HCT116 (cell line): ENCODE measurements at regions not wholly inside any gene's neighbourhood (a gene's known extent, or its start where the extent isn't known, plus 50 kb on each side); places are given as distances from the start of the nearest gene placed in this dataset.

Experiments used
- ATAC-seq: fragments of 200-7000 bp; cut with Tn5 transposase; 2 replicates; pipeline ENCODE4 v1.9.1; 2020; ENCODE audit warnings: mild to moderate bottlenecking, moderate library complexity
- BruUV-seq: library from RNA; stranded (reverse); fragments of 400-500 nt; replicated peaks from 2 replicates; lab custom pipeline; 2021; lab: Mats Ljungman, UMichigan
- CTCF ChIA-PET: fragments of 300-600 bp; sonication (Branson Sonifier 250); formaldehyde crosslinking; loops from one replicate; lab custom pipeline; 2021; ENCODE audit warnings: antibody characterized with exemption; lab: Charles Lee
- POLR2A ChIA-PET: fragments of 300-600, 350-600 bp; sonication (Branson Sonifier 250); formaldehyde crosslinking; loops from one replicate; lab custom pipeline; 2021; ENCODE audit warnings: antibody characterized with exemption; lab: Charles Lee
- RAD21 ChIA-PET, 2 experiments: fragments of 300-600 bp; sonication (Branson Sonifier 250); formaldehyde crosslinking; loops; one replicate each; lab custom pipeline; 2023; ENCODE audit warnings: low total read pairs in 2 of 2; ENCODE audit not compliant: uncharacterized antibody in 2 of 2, unreplicated experiment in 2 of 2, low non-redundant PET in 1 of 2; lab: Charles Lee
- DNase-seq: peaks from one replicate; pipeline ENCODE4 v3.0.0-alpha.2; 2010; ENCODE audit warnings: low read depth, low spot score
- H2AFZ ChIP-seq: fragments of 200-600 bp; shearing (Covaris generic), sonication (generic); 2 replicates; pipeline ENCODE4 v1.6.1; 2017; ENCODE audit warnings: low read depth, mixed run types, mixed read lengths, antibody characterized with exemption, low read length; ENCODE audit not compliant: poor library complexity, severe bottlenecking
- H3K27ac ChIP-seq: 2 replicates; pipeline ENCODE4 v1.5.1; 2012; ENCODE audit warnings: low read depth, low read length
- H3K27me3 ChIP-seq: fragments of 200-600 bp; sonication (generic); 2 replicates; pipeline ENCODE4 v1.6.1; 2016; ENCODE audit warnings: mixed run types, low read length, mixed read lengths; ENCODE audit not compliant: insufficient read depth
- H3K36me3 ChIP-seq, 2 experiments: fragments of 200-500 bp in 1 of 2; fragments of 200-600 bp in 1 of 2; sonication (Bioruptor generic) in 1 of 2; sonication (generic) in 1 of 2; 2 replicates each; pipeline versions ENCODE4 v1.5.1 to v1.6.1; 2014 to 2016; ENCODE audit warnings: low read length in 2 of 2, inconsistent platforms in 1 of 2, mixed read lengths in 1 of 2, mixed run types in 1 of 2; ENCODE audit not compliant: insufficient read depth in 2 of 2, control insufficient read depth in 1 of 2
- H3K4me1 ChIP-seq, 2 experiments: fragments of 200-600 bp in 1 of 2; sonication (generic) in 1 of 2; 2 replicates each; pipeline versions ENCODE4 v1.5.1 to v1.6.1; 2012 to 2017; ENCODE audit warnings: low read length in 2 of 2, inconsistent platforms in 1 of 2, mild to moderate bottlenecking in 1 of 2, mixed read lengths in 1 of 2, mixed run types in 1 of 2, moderate library complexity in 1 of 2; ENCODE audit not compliant: insufficient read depth in 2 of 2, control insufficient read depth in 1 of 2
- H3K4me2 ChIP-seq: fragments of 200-600 bp; sonication (generic); 2 replicates; pipeline ENCODE4 v1.6.1; 2017; ENCODE audit warnings: mixed run types, low read length, mixed read lengths
- H3K4me3 ChIP-seq, 2 experiments: fragments of 200-600 bp in 1 of 2; sonication (generic) in 1 of 2; replicated peaks in 1 of 2; 2 replicates each; pipeline ENCODE4 v1.5.1; 2011 to 2016; ENCODE audit warnings: low read length in 2 of 2, control low read depth in 1 of 2, low read depth in 1 of 2, mild to moderate bottlenecking in 1 of 2, mixed read lengths in 1 of 2, mixed run types in 1 of 2
- H3K79me2 ChIP-seq: fragments of 200-600 bp; sonication (generic); 2 replicates; pipeline ENCODE4 v1.6.1; 2017; ENCODE audit warnings: mild to moderate bottlenecking, mixed run types, low read length, moderate library complexity, mixed read lengths; ENCODE audit not compliant: insufficient read depth
- H3K9ac ChIP-seq: fragments of 200-600 bp; sonication (generic); 2 replicates; pipeline ENCODE4 v1.6.1; 2016; ENCODE audit warnings: low read length, mixed read lengths
- H3K9me2 ChIP-seq: fragments of 200-600 bp; sonication (generic), shearing (Covaris generic); 2 replicates; pipeline ENCODE4 v1.6.1; 2017; ENCODE audit warnings: mixed run types, mild to moderate bottlenecking, moderate library complexity; ENCODE audit not compliant: insufficient read depth
- H3K9me3 ChIP-seq, 2 experiments: fragments of 200-500 bp in 1 of 2; fragments of 200-600 bp in 1 of 2; sonication (Bioruptor generic) in 1 of 2; sonication (generic) in 1 of 2; 2 replicates each; pipeline ENCODE4 v1.6.1; 2014 to 2017; ENCODE audit warnings: low read length in 2 of 2, mixed read lengths in 2 of 2, inconsistent platforms in 1 of 2, low read depth in 1 of 2, mild to moderate bottlenecking in 1 of 2, mixed run types in 1 of 2, moderate library complexity in 1 of 2; ENCODE audit not compliant: control insufficient read depth in 1 of 2, insufficient read depth in 1 of 2
- H4K20me1 ChIP-seq: fragments of 200-600 bp; sonication (generic), shearing (Covaris generic); 2 replicates; pipeline ENCODE4 v1.6.1; 2017; ENCODE audit warnings: mixed run types, mild to moderate bottlenecking, moderate library complexity; ENCODE audit not compliant: insufficient read depth
- EGR1 ChIP-seq: IDR thresholded peaks from 2 replicates; pipeline ENCODE4 v1.6.1; 2012; ENCODE audit warnings: low read depth
- RAD21 ChIP-seq: IDR thresholded peaks from 2 replicates; pipeline ENCODE4 v1.6.1; 2012; ENCODE audit warnings: low read depth, mild to moderate bottlenecking
- SIN3A ChIP-seq: IDR thresholded peaks from 2 replicates; pipeline ENCODE4 v1.6.1; 2012; ENCODE audit warnings: low read depth
- ZFX ChIP-seq: fragments of 450-650 bp; IDR thresholded peaks from 2 replicates; pipeline ENCODE4 v1.6.1; 2017
- intact Hi-C: fragments of 100-400 bp; cut with micrococcal nuclease; formaldehyde crosslinking; loops from 2 replicates; pipeline ENCODE4 v1.10.0; 2022

DNA sequence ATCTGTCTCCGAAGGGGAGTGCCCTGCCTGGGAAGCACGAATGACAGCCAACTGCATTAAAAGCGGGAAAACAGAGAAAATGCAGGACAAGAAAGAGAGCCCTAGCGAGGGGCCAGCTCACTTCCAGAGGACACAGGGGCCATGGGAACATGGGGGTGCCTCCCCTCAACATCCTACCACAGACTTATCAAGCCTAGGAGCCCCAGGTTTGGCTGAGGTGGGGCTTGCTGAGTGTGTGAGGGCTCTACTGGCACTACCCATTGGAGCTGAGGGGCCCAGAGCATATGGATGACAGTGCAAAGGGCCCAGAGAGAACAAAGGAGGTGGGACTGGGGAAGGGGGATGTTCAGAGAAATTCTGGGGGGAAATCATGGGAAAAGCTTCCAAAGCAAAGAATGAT is 101.8 kb downstream of the PJA1 start:
- H3K36me3 ChIP-seq, result no peaks in the 10 kb centered on the region
- BruUV-seq, result no TSS peak
- H3K9ac ChIP-seq, result no peak overlapping the region
- DNase-seq (no peak), ATAC-seq (no peak)
- POLR2A ChIA-PET, result no interaction called here
- no peak overlapping the region for H3K4me2 ChIP-seq
- H4K20me1 ChIP-seq, result no peaks in the 10 kb centered on the region
- H3K27ac ChIP-seq, result no peak overlapping the region
- no peak overlapping the region for H2AFZ ChIP-seq
- no peaks in the 10 kb centered on the region for H3K79me2 ChIP-seq
- H3K4me3 ChIP-seq, result no peak overlapping the region
- H3K27me3 ChIP-seq, result no peaks in the 10 kb centered on the region
- no peaks in the 10 kb centered on the region for H3K9me2 ChIP-seq
- H3K9me3 ChIP-seq, result no peaks in the 10 kb centered on the region
- TF ChIP-seq RAD21, result no peak
- CTCF ChIA-PET, result no interaction called here
- intact Hi-C loops, result no loop called here
- H3K4me1 ChIP-seq, result no peaks in the 10 kb centered on the region
- RAD21 ChIA-PET, result no interaction called here

DNA sequence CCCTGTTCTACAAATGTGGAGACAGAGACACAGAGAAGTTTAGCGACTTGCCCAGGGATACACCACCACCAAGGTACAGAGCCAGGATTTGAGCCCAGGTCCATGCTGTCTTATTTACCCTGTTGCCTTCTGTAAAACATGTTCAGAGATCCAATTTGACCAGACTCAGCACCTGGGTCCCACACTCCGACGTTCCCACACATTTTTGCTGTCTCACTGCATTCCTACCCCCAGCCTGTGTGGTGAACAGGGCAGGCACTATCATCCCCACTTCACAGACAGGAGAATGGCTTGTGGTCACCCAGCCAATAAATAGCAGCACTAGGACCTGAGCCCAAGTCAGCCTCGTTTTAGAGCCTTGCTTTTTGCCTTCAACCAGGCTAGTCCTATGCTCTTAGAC is 102.8 kb downstream of the PJA1 start:
- H4K20me1 ChIP-seq, result no peaks in the 10 kb centered on the region
- no peaks in the 10 kb centered on the region for H3K4me1 ChIP-seq
- no peaks in the 10 kb centered on the region for H3K36me3 ChIP-seq
- H3K27ac ChIP-seq, result no peak overlapping the region
- no peak for TF ChIP-seq EGR1
- TF ChIP-seq ZFX, result no peak
- no peak for TF ChIP-seq SIN3A
- CTCF ChIA-PET, result interaction anchor here (3.1 kb wide), 1 partner anchor 234 kb away, joined by 33 read pairs; the partner anchor contains the start of gene EFNB1
- no peak overlapping the region for H3K4me2 ChIP-seq
- no peaks in the 10 kb centered on the region for H3K79me2 ChIP-seq
- H3K9ac ChIP-seq, result no peak overlapping the region
- DNase-seq (no peak), ATAC-seq (no peak)
- POLR2A ChIA-PET, result no interaction called here
- no peak overlapping the region for H3K4me3 ChIP-seq
- intact Hi-C loops, result no loop called here
- H3K27me3 ChIP-seq, result no peaks in the 10 kb centered on the region
- no peak overlapping the region for H2AFZ ChIP-seq
- H3K9me2 ChIP-seq, result no peaks in the 10 kb centered on the region
- BruUV-seq, result no TSS peak
- RAD21 ChIA-PET, result no interaction called here
- no peaks in the 10 kb centered on the region for H3K9me3 ChIP-seq
